ENCODE measurements at regions not wholly inside any gene's neighbourhood (a gene's known extent, or its start where the extent isn't known, plus 50 kb on each side); places are given as distances from the start of the nearest gene placed in this dataset.
A peak's percentile ranks its signal among the peaks of the same experiment; 100 is the strongest.

- H3K4me1 ChIP-seq (ENCODE audit: control insufficient read depth, insufficient read depth, low read length): no peaks in the 10 kb centered on the region
- ATAC-seq (no peak), DNase-seq (no peak)
- no peak overlapping the region for H3K27ac ChIP-seq (ENCODE audit: low read length)
- no peak overlapping the region for H3K4me3 Mint-ChIP-seq
- peaks cover 0 to 13% of the 10 kb centered on the region in 2 donors for H3K4me1 Mint-ChIP-seq
- no peak overlapping the region for H3K4me3 ChIP-seq (ENCODE audit: low read length)
- no peaks in the 10 kb centered on the region for H3K9me3 Mint-ChIP-seq
- H3K27me3 Mint-ChIP-seq (ENCODE audit: low read depth in 2 of 2): no peaks in the 10 kb centered on the region
- peaks cover 28% of the 10 kb centered on the region for H3K36me3 ChIP-seq (ENCODE audit: control insufficient read depth, insufficient read depth, low read length)
- no peak for TF ChIP-seq CTCF (IDR thresholded peaks at IDR 0.05)
- no peaks in the 10 kb centered on the region for H3K36me3 Mint-ChIP-seq
- H3K9me3 ChIP-seq (ENCODE audit: control insufficient read depth, insufficient read depth, low read length): no peaks in the 10 kb centered on the region
- H3K27me3 ChIP-seq (ENCODE audit: control insufficient read depth, insufficient read depth, low read length): no peaks in the 10 kb centered on the region
- intact Hi-C loops (cut with micrococcal nuclease): no loop called here
- H3K27ac Mint-ChIP-seq: peak overlapping the region in 1 of 2 donors; percentile 13
- WGBS (ENCODE audit: insufficient coverage): 97% methylated on average over 10 of the region's 10 CpGs
These were observed 105.2 kb downstream of the RFLNA start for GRCh38 chr12:124400124-124400523.

GRCh38 chr12:124399622-124400021, 104.7 kb downstream of the RFLNA start:
- Mint-ChIP-seq H3K27ac (peak overlapping the region in 1 of 2 donors; percentile 13), H3K4me1 (peaks cover under 1 to 9% of the 10 kb centered on the region in 2 donors), H3K27me3 (ENCODE audit: low read depth in 2 of 2) (no peaks in the 10 kb centered on the region), H3K4me3 (no peak overlapping the region), H3K9me3 (no peaks in the 10 kb centered on the region), H3K36me3 (no peaks in the 10 kb centered on the region)
- Histone ChIP-seq H3K27me3 (ENCODE audit: control insufficient read depth, insufficient read depth, low read length) (no peaks in the 10 kb centered on the region), H3K4me1 (ENCODE audit: control insufficient read depth, insufficient read depth, low read length) (no peaks in the 10 kb centered on the region), H3K9me3 (ENCODE audit: control insufficient read depth, insufficient read depth, low read length) (no peaks in the 10 kb centered on the region), H3K4me3 (ENCODE audit: low read length) (no peak overlapping the region), H3K36me3 (ENCODE audit: control insufficient read depth, insufficient read depth, low read length) (peaks cover 31% of the 10 kb centered on the region), H3K27ac (ENCODE audit: low read length) (no peak overlapping the region)
- intact Hi-C loops (cut with micrococcal nuclease): no loop called here
- DNase-seq (peak in 1 of 2 donors; percentile 54), ATAC-seq (peak in 2 of 3 donors; percentile 59 to 68)
- peak; percentile 68 for TF ChIP-seq CTCF (IDR thresholded peaks at IDR 0.05)
- WGBS (ENCODE audit: insufficient coverage): 87% methylated on average over 7 of the region's 11 CpGs

- H3K4me3 ChIP-seq (ENCODE audit: low read length): no peak overlapping the region
- H3K27me3 ChIP-seq (ENCODE audit: control insufficient read depth, insufficient read depth, low read length): no peaks in the 10 kb centered on the region
- intact Hi-C loops (cut with micrococcal nuclease): no loop called here
- peaks cover 39% of the 10 kb centered on the region for H3K36me3 ChIP-seq (ENCODE audit: control insufficient read depth, insufficient read depth, low read length)
- H3K4me1 ChIP-seq (ENCODE audit: control insufficient read depth, insufficient read depth, low read length): peaks cover 1% of the 10 kb centered on the region
- DNase-seq: no peak
- TF ChIP-seq CTCF (IDR thresholded peaks at IDR 0.05): no peak
- H3K27ac Mint-ChIP-seq: no peak overlapping the region
- no peak overlapping the region for H3K4me3 Mint-ChIP-seq
- H3K27ac ChIP-seq (ENCODE audit: low read length): no peak overlapping the region
- no peaks in the 10 kb centered on the region for H3K9me3 ChIP-seq (ENCODE audit: control insufficient read depth, insufficient read depth, low read length)
- ATAC-seq: no peak
- no peaks in the 10 kb centered on the region for H3K9me3 Mint-ChIP-seq
- H3K27me3 Mint-ChIP-seq (ENCODE audit: low read depth in 2 of 2): no peaks in the 10 kb centered on the region
- peaks cover 10 to 17% of the 10 kb centered on the region in 2 donors for H3K4me1 Mint-ChIP-seq
- 95% methylated on average over 11 of the region's 15 CpGs for WGBS (ENCODE audit: insufficient coverage)
- H3K36me3 Mint-ChIP-seq: no peaks in the 10 kb centered on the region
These were observed 103.8 kb downstream of the RFLNA start for GRCh38 chr12:124398578-124399227.
